Right hindlimb (tissue), 1 donor: ENCODE measurements at regions not wholly inside any gene's neighbourhood (a gene's known extent, or its start where the extent isn't known, plus 50 kb on each side); places are given as distances from the start of the nearest gene placed in this dataset.
"Not testable (repeated sequence)": the region's sequence is repeated elsewhere in the genome, so short reads cannot be mapped to it uniquely, and the experiment has no call there.

ENCODE experiments used
- DNase-seq: peaks from one replicate; pipeline ENCODE4 v3.0.0-alpha.2; 2018

- DNase-seq, result no peak
These were observed 60.8 kb downstream of the COPRS start for GRCh38 chr17:31798205-31798724.

GRCh38 chr17:31795941-31796340, 63.1 kb downstream of the COPRS start:
- DNase-seq, result not testable (repeated sequence)

DNA sequence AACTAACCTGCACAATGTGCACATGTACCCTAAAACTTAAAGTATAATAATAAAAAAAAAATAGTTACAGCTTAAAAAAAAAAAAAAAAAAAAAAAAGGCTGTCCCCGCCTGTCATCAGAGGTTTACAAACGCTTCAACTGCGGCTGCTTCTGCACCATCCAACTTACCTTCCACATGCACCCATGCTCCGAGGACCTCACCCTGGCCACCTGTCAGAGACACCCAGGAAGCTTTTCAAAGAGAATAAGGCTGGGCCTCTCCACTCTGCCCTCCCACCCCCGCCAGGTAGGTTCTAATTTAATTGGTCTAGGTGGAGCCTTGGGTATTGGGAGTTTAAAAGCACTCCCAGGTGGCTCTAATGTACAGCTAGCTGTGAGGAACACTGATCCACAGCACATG, 64.9 kb downstream of the COPRS start:
- no peak for DNase-seq

DNA sequence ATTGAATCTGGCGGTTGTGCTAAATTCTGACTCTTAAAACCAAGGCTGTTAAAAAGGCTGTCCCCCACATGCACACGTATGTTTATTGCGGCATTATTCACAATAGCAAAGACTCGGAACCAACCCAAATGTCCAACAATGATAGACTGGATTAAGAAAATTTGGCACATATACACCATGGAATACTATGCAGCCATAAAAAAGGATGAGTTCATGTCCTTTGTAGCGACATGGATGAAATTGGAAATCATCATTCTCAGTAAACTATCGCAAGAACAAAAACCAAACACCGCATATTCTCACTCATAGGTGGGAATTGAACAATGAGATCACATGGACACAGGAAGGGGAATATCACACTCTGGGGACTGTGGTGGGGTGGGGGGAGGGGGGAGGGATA, 65.4 kb downstream of the COPRS start:
- DNase-seq, result not testable (repeated sequence)

DNA sequence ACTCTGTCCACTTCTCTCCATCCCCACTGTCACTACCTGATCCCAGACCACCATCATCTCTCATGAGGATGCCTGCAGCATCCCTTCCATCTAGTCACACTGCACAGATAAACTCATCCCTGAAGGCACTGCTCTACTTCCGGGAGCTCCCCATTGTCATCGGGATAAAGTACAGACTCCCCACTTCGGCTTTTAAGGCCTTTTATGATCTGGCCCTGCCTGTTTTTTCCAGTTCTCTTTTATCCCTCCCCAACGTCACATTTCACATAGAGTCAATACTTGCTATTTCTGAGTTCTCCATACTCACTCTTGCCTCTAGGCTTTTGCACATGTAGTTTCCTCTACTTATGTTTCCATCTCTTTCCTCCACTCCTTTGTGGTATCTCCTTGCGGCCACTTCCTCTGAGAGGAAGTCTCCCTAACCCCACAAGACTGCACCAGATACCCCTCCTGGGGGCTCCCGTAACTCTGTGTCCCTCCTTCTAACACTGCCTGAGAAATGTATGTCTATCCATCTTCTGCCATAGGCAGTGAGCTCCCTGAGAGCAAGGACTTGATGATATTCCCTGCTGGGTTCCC, 66.9 kb downstream of the COPRS start:
- DNase-seq, result no peak

DNA sequence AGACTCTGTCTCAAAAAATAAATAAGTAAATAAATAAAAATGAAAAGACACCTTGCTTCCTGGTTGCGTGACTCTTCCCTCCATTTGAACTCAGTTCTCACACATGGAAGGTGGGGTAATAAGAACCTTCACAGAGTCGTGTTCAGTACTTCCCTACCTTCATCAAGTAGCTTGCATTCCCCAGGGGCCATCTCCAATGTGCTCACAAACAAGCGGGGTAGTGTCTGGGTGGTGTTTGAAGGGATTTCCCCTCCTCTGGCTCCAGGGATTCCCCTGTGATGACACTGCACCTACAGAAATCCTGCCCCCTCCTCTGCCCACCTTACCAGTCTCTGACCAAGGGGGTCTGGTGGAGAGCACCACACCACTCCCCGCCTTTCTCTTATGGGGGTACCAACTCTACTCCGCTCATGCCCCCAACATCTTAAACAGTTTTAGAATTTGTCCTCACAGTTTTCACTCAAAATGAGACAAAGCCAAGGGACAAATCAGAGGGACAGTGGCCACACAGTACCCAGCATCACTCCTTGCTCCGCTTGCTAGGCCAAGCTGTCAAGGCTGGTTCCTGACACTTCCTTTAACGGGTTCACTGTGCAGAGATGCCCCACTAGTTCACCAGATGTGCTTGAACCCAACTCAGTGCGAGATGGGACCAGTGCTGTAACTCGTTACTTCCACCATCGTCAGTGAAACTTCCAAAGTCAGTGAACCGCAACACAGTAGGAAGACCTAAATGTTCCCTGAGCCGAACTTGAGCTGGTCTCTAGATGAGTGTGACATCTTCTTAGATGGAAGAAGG, 69.1 kb downstream of the COPRS start:
- no peak for DNase-seq

DNA sequence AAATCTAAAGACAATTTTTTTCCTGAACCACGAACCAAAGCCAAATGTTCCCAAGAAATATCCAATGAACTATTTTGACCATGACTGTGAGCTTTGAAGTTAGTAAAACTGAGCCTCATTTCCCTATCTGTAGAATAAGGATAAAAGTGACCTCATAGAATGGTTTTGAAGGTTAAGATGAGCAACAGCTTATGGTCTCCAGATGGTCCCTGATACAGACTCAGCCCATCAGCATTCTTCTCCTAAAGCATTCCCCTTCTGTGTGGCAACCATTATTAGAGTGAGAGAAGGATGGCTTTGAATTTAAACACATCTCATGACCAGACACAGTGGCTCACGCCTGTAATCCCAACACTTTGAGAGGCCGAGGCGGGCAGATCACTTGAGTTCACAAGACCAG, 70.1 kb downstream of the COPRS start:
- DNase-seq, result no peak

GRCh38 chr17:31788571-31788946, 70.5 kb downstream of the COPRS start:
- DNase-seq, result no peak

GRCh38 chr17:31787857-31788570, 71.0 kb downstream of the COPRS start:
- DNase-seq, result no peak

- DNase-seq, result no peak
These were observed 72.1 kb downstream of the COPRS start for GRCh38 chr17:31786796-31787481.

- no peak for DNase-seq
These were observed 78.6 kb downstream of the COPRS start for GRCh38 chr17:31780483-31780882.

GRCh38 chr17:31778523-31778922, 80.5 kb downstream of the COPRS start:
- DNase-seq, result peak; percentile 32

DNA sequence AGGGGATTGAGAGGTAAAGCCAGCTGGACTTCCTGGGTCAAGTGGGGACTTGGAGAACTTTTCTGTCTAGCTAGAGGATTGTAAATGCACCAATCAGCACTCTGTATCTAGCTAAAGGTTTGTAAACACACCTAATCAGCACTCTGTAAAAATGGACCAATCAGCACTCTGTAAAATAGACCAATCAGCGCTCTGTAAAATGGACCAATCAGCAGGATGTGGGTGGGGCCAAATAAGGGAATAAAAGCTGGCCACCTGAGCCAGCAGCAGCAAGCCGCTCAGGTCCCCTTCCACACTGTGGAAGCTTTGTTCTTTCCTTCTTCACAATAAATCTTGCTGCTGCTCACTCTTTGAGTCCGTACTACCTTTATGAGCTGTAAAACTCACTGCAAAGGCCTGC, 87.7 kb downstream of the COPRS start:
- DNase-seq, result not testable (repeated sequence)

DNA sequence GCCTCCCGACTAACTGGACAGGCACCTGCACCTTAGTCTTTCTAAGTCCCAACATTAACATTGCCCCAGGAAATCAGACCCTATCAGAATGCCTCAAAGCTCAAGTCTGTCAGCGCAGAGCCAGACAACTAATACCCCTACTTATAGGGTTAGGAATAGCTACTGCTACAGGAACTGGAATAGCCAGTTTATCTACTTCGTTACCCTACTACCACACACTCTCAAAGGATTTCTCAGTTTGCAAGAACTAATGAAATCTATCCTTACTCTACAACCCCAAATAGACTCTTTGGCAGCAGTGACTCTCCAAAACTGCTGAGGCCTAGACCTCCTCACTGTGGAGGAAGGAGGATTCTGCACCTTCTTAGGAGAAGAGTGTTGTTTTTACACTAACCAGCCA, 88.5 kb downstream of the COPRS start:
- DNase-seq, result not testable (repeated sequence)

DNA sequence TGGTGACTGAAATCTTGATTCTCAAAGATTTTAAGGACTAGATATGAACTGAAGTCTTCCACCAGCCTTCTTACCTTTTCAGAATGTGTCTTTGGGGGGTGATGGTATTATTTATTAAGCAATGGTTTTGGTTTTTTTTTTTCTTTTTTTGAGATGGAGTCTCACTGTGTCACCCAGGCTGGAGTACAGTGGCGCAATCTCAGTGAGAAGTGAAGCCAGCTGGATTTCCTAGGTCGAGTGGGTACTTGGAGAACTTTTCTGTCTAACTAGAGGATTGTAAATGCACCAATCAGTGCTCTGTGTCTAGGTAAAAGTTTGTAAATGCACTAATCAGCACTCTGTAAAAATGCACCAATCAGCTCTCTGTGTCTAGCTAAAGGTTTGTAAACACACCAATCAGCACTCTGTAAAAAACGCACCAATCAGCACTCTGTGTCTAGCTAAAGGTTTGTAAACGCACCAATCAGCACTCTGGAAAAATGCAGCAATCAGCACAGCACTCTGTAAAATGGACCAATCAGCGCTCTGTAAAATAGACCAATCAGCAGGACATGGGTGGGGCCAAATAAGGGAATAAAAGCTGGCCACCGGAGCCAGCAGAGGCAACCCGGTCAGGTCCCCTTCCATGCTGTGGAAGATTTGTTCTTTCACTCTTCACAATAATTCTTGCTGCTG, 97.1 kb downstream of the COPRS start:
- not testable (repeated sequence) for DNase-seq

GRCh38 chr17:31758646-31759045, 100.4 kb downstream of the COPRS start:
- DNase-seq, result no peak

- DNase-seq, result no peak
These were observed 101.9 kb downstream of the COPRS start for GRCh38 chr17:31757097-31757496.

DNA sequence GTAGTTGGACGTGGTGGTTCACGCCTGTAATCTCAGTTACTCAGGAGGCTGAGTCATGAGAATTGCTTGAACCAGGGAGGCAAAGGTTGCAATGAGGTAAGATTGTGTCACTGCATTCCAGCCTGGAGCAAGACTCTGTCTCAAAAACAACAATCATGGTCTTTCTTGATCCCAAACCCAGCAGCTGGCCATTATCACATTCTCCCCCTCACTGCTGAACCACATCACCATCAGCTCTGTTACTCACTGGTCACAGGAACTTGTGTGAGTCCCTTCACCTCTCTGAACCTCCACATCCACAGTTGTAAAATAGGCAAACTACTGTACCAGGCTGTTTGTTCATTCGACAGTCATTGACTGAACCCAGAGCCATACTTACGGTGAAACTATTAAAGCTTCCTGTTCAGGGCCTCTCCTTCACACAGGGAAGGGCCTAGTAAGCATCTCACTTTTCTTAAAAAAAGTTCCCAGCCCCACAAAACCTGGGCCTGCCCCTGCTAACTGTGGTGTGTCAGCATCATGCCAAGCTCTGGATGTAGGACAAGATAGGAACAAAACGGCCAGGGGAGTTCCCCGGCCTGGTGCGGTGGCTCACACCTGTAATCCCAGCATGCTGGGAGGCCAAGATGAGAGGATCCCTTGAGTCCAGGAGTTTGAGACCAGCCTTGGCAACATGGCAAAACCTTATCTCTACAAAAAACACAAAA, 104.7 kb downstream of the COPRS start:
- no peak for DNase-seq

DNA sequence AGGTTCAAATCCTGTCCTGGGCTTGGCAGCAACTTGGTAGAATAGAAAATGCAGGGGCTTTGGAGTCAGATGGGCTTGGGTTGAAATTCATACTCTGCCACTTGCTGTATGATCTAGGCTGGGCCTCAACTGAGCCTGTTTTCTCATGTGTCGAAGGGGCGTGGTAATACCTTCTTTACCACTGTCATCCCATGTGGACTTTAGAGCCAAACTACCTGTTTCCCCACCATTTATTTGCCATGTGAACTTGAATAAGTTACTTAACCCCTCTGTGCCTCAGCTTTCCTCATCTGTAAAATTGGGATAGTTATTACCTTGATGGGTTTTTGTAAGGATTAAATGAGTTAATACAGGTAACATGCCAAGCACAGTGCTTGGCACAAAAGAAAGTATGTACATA, 106.0 kb downstream of the COPRS start:
- no peak for DNase-seq

- DNase-seq, result no peak
These were observed 106.5 kb downstream of the COPRS start for GRCh38 chr17:31752584-31752983.

DNA sequence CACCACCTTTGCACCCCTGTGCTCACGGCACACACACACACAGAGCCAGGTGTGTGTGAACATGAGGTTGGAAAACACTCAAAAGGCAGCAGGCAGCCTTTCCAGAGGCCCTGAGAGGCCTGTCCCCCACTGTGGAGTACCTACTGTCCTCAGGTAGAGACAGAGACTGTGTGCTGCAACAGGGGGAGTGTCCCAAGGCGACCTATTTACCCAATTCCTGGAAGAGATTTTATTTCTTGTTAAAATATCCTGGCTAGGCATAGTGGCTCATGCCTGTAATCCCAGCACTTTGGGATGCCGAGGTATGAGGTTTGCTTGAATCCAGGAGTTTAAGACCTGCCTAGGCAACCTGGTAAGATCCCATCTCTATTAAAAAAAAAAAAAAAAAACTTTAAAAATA, 108.5 kb downstream of the COPRS start:
- no peak for DNase-seq

DNA sequence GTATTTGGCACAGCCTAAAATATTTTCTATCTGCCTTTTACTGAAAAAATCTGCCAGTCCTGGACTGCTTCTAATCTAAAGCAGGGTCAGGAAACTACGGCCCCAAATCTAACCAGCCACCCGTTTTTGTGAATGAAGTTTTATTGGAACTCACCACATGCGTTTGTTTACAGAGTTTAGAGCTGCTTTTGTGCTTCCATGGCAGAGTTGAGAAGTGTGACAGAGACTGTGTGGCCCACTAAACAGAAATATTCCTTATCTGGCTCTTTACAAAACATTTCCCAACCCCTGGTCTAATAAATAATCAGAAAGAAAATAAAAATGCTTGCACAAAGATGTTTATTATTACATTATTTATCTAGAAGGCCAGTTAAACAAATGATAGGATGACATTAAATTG, 110.2 kb downstream of the COPRS start:
- DNase-seq, result no peak
